Thymus (tissue), 11 donors: ENCODE measurements at regions not wholly inside any gene's neighbourhood (a gene's known extent, or its start where the extent isn't known, plus 50 kb on each side); places are given as distances from the start of the nearest gene placed in this dataset.

ENCODE experiments used
- DNase-seq, 9 donors: peaks; one replicate each; pipeline ENCODE4 v3.0.0-alpha.2; 2013; ENCODE audit warnings: low spot score in 9 of 9, low read depth in 6 of 9, missing footprints in 1 of 9
- H3K27ac ChIP-seq, 2 donors: one replicate each; pipeline ENCODE4 v1.5.1; 2013; ENCODE audit warnings: control low read depth in 1 of 2, low read depth in 1 of 2, low read length in 1 of 2, mild to moderate bottlenecking in 1 of 2, moderate library complexity in 1 of 2
- H3K27me3 ChIP-seq, 2 donors: one replicate each; pipeline ENCODE4 v1.5.1; 2013; ENCODE audit warnings: low read length in 1 of 2; ENCODE audit not compliant: control insufficient read depth in 2 of 2, insufficient read depth in 1 of 2
- H3K36me3 ChIP-seq, 2 donors: one replicate each; pipeline ENCODE4 v1.5.1; 2013; ENCODE audit warnings: low read length in 1 of 2, mild to moderate bottlenecking in 1 of 2, moderate library complexity in 1 of 2; ENCODE audit not compliant: control insufficient read depth in 2 of 2, insufficient read depth in 2 of 2
- H3K4me1 ChIP-seq, 2 donors: one replicate each; pipeline ENCODE4 v1.5.1; 2013; ENCODE audit warnings: low read length in 2 of 2; ENCODE audit not compliant: control insufficient read depth in 2 of 2, insufficient read depth in 2 of 2
- H3K4me3 ChIP-seq, 2 donors: one replicate each; pipeline ENCODE4 v1.5.1; 2013; ENCODE audit warnings: low read length in 2 of 2, control low read depth in 1 of 2, mild to moderate bottlenecking in 1 of 2
- H3K9me3 ChIP-seq, 2 donors: one replicate each; pipeline ENCODE4 v1.5.1; 2013; ENCODE audit warnings: low read length in 1 of 2, mild to moderate bottlenecking in 1 of 2; ENCODE audit not compliant: control insufficient read depth in 2 of 2, insufficient read depth in 1 of 2
- WGBS: extraction: QIAGEN DNeasy Blood & Tissue Kit; methylation state at CpG from one replicate; pipeline ENCODE4 v1.1.7; 2013; 5-methylcytosine and 5-hydroxymethylcytosine counted together
- donor health status: healthy.

- Histone ChIP-seq H3K27ac (no peak overlapping the region), H3K9me3 (peaks cover 0 to 9% of the 10 kb centered on the region in 2 donors), H3K4me1 (no peaks in the 10 kb centered on the region), H3K27me3 (no peaks in the 10 kb centered on the region), H3K4me3 (no peak overlapping the region), H3K36me3 (no peaks in the 10 kb centered on the region)
- 90% methylated on average over 3 of the region's 3 CpGs for WGBS
- no peak for DNase-seq
These were observed 188.0 kb upstream of the TCERG1L start for GRCh38 chr10:131499566-131499965.

GRCh38 chr10:131500181-131500580 is 188.7 kb upstream of the TCERG1L start:
- Histone ChIP-seq H3K4me1 (no peaks in the 10 kb centered on the region), H3K4me3 (no peak overlapping the region), H3K9me3 (peaks cover 0 to 9% of the 10 kb centered on the region in 2 donors), H3K27ac (no peak overlapping the region), H3K27me3 (no peaks in the 10 kb centered on the region), H3K36me3 (no peaks in the 10 kb centered on the region)
- 92% methylated on average over 9 of the region's 9 CpGs for WGBS
- DNase-seq, result no peak

GRCh38 chr10:131500892-131501291 is 189.4 kb upstream of the TCERG1L start:
- H3K4me3 ChIP-seq, result no peak overlapping the region
- peaks cover 0 to 8% of the 10 kb centered on the region in 2 donors for H3K9me3 ChIP-seq
- no peak for DNase-seq
- H3K36me3 ChIP-seq, result no peaks in the 10 kb centered on the region
- H3K27ac ChIP-seq, result no peak overlapping the region
- H3K27me3 ChIP-seq, result no peaks in the 10 kb centered on the region
- no peaks in the 10 kb centered on the region for H3K4me1 ChIP-seq
- WGBS, result 96% methylated on average over 5 of the region's 5 CpGs

GRCh38 chr10:131503992-131504391 is 192.5 kb upstream of the TCERG1L start:
- H3K27me3 ChIP-seq, result no peaks in the 10 kb centered on the region
- no peak overlapping the region for H3K4me3 ChIP-seq
- DNase-seq, result no peak
- H3K4me1 ChIP-seq, result no peaks in the 10 kb centered on the region
- H3K36me3 ChIP-seq, result no peaks in the 10 kb centered on the region
- H3K27ac ChIP-seq, result no peak overlapping the region
- H3K9me3 ChIP-seq, result peaks cover 0 to 4% of the 10 kb centered on the region in 2 donors
- WGBS, result 97% methylated on average over 2 of the region's 2 CpGs

- H3K27me3 ChIP-seq, result no peaks in the 10 kb centered on the region
- DNase-seq, result no peak
- no peaks in the 10 kb centered on the region for H3K4me1 ChIP-seq
- 96% methylated on average over 9 of the region's 9 CpGs for WGBS
- peaks cover 0 to 3% of the 10 kb centered on the region in 2 donors for H3K9me3 ChIP-seq
- no peak overlapping the region for H3K4me3 ChIP-seq
- no peaks in the 10 kb centered on the region for H3K36me3 ChIP-seq
- no peak overlapping the region for H3K27ac ChIP-seq
These were observed 199.9 kb upstream of the TCERG1L start for GRCh38 chr10:131511391-131511790.

GRCh38 chr10:131512852-131513251 is 201.3 kb upstream of the TCERG1L start:
- Histone ChIP-seq H3K27me3 (no peaks in the 10 kb centered on the region), H3K27ac (no peak overlapping the region), H3K9me3 (peaks cover 0 to 3% of the 10 kb centered on the region in 2 donors), H3K36me3 (no peaks in the 10 kb centered on the region), H3K4me1 (no peaks in the 10 kb centered on the region), H3K4me3 (no peak overlapping the region)
- DNase-seq, result no peak
- 95% methylated on average over 7 of the region's 7 CpGs for WGBS

GRCh38 chr10:131513445-131513844 is 201.9 kb upstream of the TCERG1L start:
- no peak overlapping the region for H3K4me3 ChIP-seq
- H3K4me1 ChIP-seq, result no peaks in the 10 kb centered on the region
- WGBS, result 88% methylated on average over 4 of the region's 4 CpGs
- H3K36me3 ChIP-seq, result no peaks in the 10 kb centered on the region
- H3K9me3 ChIP-seq, result peaks cover 0 to 3% of the 10 kb centered on the region in 2 donors
- no peak overlapping the region for H3K27ac ChIP-seq
- H3K27me3 ChIP-seq, result no peaks in the 10 kb centered on the region
- no peak for DNase-seq

- Histone ChIP-seq H3K27ac (no peak overlapping the region), H3K4me3 (no peak overlapping the region), H3K9me3 (peaks cover 0 to 3% of the 10 kb centered on the region in 2 donors), H3K27me3 (no peaks in the 10 kb centered on the region), H3K4me1 (no peaks in the 10 kb centered on the region), H3K36me3 (no peaks in the 10 kb centered on the region)
- no peak for DNase-seq
- WGBS, result 78% methylated on average over 8 of the region's 8 CpGs
These were observed 202.4 kb upstream of the TCERG1L start for GRCh38 chr10:131513901-131514300.

- DNase-seq, result no peak
- H3K4me3 ChIP-seq, result no peak overlapping the region
- H3K36me3 ChIP-seq, result no peaks in the 10 kb centered on the region
- H3K27ac ChIP-seq, result no peak overlapping the region
- H3K4me1 ChIP-seq, result no peaks in the 10 kb centered on the region
- 67% methylated on average over 12 of the region's 12 CpGs for WGBS
- H3K9me3 ChIP-seq, result peaks cover 0 to 3% of the 10 kb centered on the region in 2 donors
- H3K27me3 ChIP-seq, result no peaks in the 10 kb centered on the region
These were observed 202.9 kb upstream of the TCERG1L start for GRCh38 chr10:131514454-131514853.

- DNase-seq, result no peak
These were observed 204.8 kb upstream of the TCERG1L start for GRCh38 chr10:131516285-131516684.

More at GRCh38 chr10:131516285-131516684, 204.8 kb upstream of the TCERG1L start:
- 92% methylated on average over 12 of the region's 12 CpGs for WGBS
- H3K4me3 ChIP-seq, result no peak overlapping the region
- H3K27ac ChIP-seq, result no peak overlapping the region
- no peaks in the 10 kb centered on the region for H3K36me3 ChIP-seq
- H3K27me3 ChIP-seq, result no peaks in the 10 kb centered on the region
- H3K9me3 ChIP-seq, result no peaks in the 10 kb centered on the region
- no peaks in the 10 kb centered on the region for H3K4me1 ChIP-seq
